ENCODE measurements at regions not wholly inside any gene's neighbourhood (a gene's known extent, or its start where the extent isn't known, plus 50 kb on each side); places are given as distances from the start of the nearest gene placed in this dataset.

DNA sequence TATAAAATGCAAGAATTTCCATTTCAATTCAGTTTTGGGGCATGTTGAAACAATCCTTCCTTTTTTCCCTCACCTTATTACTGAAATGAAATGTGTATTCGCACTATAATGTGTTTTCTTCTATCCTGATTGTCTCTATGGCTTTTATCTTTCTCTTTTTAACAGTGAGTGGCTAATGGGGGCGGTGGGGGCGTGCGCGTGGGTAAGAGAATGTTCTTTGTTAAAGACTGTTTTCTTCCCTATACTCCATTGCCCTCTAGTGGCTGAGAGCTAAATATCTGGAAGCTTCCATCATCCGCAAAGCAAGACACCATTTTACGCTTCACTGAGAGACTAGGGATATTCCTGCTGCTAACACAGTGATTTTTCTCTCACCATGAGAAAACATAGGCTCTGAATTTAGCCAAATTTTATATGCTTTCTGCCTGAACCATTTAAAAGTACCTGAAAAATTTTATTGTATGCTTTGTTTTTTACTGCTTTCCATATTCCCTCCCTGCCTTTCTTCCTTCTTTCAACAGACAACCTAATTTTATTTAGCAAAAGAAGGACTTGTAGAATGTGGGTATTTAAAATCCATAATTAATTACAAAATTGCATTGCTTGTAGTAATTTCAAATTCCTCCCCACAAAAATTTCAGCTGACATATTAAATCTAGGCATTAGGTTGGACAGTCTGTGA lies 194.0 kb downstream of the GASK1B start:
- peak overlapping the region; percentile 41; the same call in 1 of the 2 replicates for H3K4me3 ChIP-seq (ENCODE audit: low read depth, low read length)
- H3K27me3 ChIP-seq (ENCODE audit: insufficient read depth, low read length): 0 out of 2 replicates have a peak, but pooled peaks cover 9% of the 10 kb centered on the region
- H2AFZ ChIP-seq (ENCODE audit: low read length, unreplicated experiment): no peak overlapping the region

DNA sequence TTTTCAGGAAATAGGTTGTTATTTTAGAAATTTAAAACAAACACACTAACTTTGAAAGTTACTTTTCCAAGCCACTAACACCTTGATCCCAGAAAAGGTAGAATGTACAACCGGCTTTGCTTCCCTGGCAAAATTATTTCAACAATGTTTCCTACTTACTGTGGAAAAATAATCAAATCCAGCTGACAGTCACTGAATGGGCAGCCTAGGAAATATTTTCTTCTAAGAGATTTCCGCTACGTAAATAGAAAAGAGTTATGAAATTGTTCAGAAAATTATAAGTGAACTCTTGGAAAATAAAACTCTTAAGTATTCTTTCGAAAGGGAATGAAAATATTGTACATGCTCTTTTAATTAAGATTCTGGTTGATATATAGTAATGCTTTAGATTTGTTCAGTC lies 195.7 kb downstream of the GASK1B start:
- no peaks in the 10 kb centered on the region for H3K79me2 ChIP-seq (ENCODE audit: control insufficient read depth, insufficient read depth, low read length, unreplicated experiment)
- 0 out of 2 replicates have a peak, but pooled peaks cover 9% of the 10 kb centered on the region for H3K27me3 ChIP-seq (ENCODE audit: insufficient read depth, low read length)
- H3K27ac ChIP-seq (ENCODE audit: low read depth, low read length): no peak overlapping the region
- H3K36me3 ChIP-seq (ENCODE audit: insufficient read depth, low read length): no peaks in the 10 kb centered on the region
- no peak overlapping the region for H2AFZ ChIP-seq (ENCODE audit: low read length, unreplicated experiment)
- no peaks in the 10 kb centered on the region for H3K4me1 ChIP-seq (ENCODE audit: control insufficient read depth, insufficient read depth, low read length, unreplicated experiment)
- H3K4me3 ChIP-seq (ENCODE audit: low read depth, low read length): no peak overlapping the region

More for the DNA sequence above, 194.0 kb downstream of the GASK1B start:
- Histone ChIP-seq H3K27ac (ENCODE audit: low read depth, low read length) (no peak overlapping the region), H3K79me2 (ENCODE audit: control insufficient read depth, insufficient read depth, low read length, unreplicated experiment) (no peaks in the 10 kb centered on the region), H3K36me3 (ENCODE audit: insufficient read depth, low read length) (no peaks in the 10 kb centered on the region), H3K4me1 (ENCODE audit: control insufficient read depth, insufficient read depth, low read length, unreplicated experiment) (no peaks in the 10 kb centered on the region)

DNA sequence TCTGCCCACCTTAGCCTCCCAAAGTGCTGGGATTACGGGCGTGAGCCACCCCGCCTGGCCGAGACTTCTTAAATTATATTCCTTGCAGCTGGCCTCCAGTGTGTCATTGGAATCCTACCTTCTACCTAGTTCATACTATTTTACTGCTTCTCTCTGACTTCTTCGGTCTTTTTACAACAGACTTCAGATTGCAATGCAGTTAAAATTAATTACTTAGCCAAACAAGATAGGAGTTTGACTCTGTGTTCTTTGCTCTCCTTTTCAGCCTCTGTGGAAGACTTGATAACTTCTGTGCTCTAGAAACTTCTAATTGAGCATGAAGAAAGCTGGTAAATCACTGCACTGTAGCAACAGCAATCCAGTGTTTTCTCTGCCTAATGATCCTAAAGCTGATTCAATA lies 199.5 kb downstream of the GASK1B start:
- H3K4me1 ChIP-seq (ENCODE audit: control insufficient read depth, insufficient read depth, low read length, unreplicated experiment): no peaks in the 10 kb centered on the region
- no peak overlapping the region for H3K4me3 ChIP-seq (ENCODE audit: low read depth, low read length)
- no peaks in the 10 kb centered on the region for H3K36me3 ChIP-seq (ENCODE audit: insufficient read depth, low read length)
- H3K27ac ChIP-seq (ENCODE audit: low read depth, low read length): no peak overlapping the region
- H2AFZ ChIP-seq (ENCODE audit: low read length, unreplicated experiment): no peak overlapping the region
- 0 out of 2 replicates have a peak, but pooled peaks cover 9% of the 10 kb centered on the region for H3K27me3 ChIP-seq (ENCODE audit: insufficient read depth, low read length)
- no peaks in the 10 kb centered on the region for H3K79me2 ChIP-seq (ENCODE audit: control insufficient read depth, insufficient read depth, low read length, unreplicated experiment)

- Histone ChIP-seq H3K36me3 (ENCODE audit: insufficient read depth, low read length) (no peaks in the 10 kb centered on the region), H3K4me1 (ENCODE audit: control insufficient read depth, insufficient read depth, low read length, unreplicated experiment) (peaks cover 4% of the 10 kb centered on the region), H3K27me3 (ENCODE audit: insufficient read depth, low read length) (0 out of 2 replicates have a peak, but pooled peaks cover 3% of the 10 kb centered on the region), H2AFZ (ENCODE audit: low read length, unreplicated experiment) (no peak overlapping the region), H3K27ac (ENCODE audit: low read depth, low read length) (no peak overlapping the region), H3K79me2 (ENCODE audit: control insufficient read depth, insufficient read depth, low read length, unreplicated experiment) (no peaks in the 10 kb centered on the region), H3K4me3 (ENCODE audit: low read depth, low read length) (no peak overlapping the region)
Measured at GRCh38 chr4:157964463-157964862, 208.4 kb downstream of the GASK1B start.

DNA sequence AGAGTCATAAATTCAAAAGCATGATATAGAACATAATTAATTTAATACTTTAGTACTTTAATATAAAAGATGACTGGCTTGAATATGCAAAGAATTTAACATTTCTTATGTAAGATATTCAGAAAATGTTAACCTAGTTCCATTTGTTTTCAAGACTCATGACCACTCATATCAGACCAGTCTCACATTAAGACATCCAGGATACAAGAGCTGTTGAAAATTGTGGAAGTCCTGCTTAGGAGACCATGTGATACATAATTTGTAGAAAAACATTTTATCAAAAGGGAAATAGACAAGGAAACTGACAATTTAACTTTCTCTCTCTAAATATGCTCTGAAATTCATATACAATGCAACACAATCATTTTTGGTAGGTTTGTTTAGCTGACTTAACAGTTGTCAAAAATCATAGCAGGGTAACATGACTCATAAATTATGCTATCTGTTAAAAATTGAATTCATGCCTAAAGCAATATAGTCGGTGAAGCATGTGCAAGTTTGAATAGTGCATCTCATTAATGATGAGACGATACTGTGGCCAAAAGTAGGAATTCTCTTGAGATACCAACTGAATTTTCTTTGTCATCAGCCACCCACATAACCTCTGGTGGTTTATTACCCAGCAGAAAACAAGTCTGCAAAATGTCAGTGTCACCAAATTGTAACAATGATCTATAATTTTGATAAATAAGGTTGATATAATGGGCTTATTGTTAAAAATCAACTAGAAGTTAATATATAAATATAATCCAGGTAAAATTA lies 211.4 kb downstream of the GASK1B start:
- Histone ChIP-seq H2AFZ (ENCODE audit: low read length, unreplicated experiment) (no peak overlapping the region), H3K79me2 (ENCODE audit: control insufficient read depth, insufficient read depth, low read length, unreplicated experiment) (no peaks in the 10 kb centered on the region), H3K36me3 (ENCODE audit: insufficient read depth, low read length) (no peaks in the 10 kb centered on the region), H3K27me3 (ENCODE audit: insufficient read depth, low read length) (0 out of 2 replicates have a peak, but pooled peaks cover 3% of the 10 kb centered on the region), H3K4me3 (ENCODE audit: low read depth, low read length) (no peak overlapping the region), H3K4me1 (ENCODE audit: control insufficient read depth, insufficient read depth, low read length, unreplicated experiment) (peaks cover 4% of the 10 kb centered on the region), H3K27ac (ENCODE audit: low read depth, low read length) (no peak overlapping the region)

- Histone ChIP-seq H2AFZ (ENCODE audit: low read length, unreplicated experiment) (no peak overlapping the region), H3K79me2 (ENCODE audit: control insufficient read depth, insufficient read depth, low read length, unreplicated experiment) (no peaks in the 10 kb centered on the region), H3K4me3 (ENCODE audit: low read depth, low read length) (no peak overlapping the region), H3K4me1 (ENCODE audit: control insufficient read depth, insufficient read depth, low read length, unreplicated experiment) (peaks cover 4% of the 10 kb centered on the region), H3K27me3 (ENCODE audit: insufficient read depth, low read length) (no peaks in the 10 kb centered on the region), H3K27ac (ENCODE audit: low read depth, low read length) (no peak overlapping the region), H3K36me3 (ENCODE audit: insufficient read depth, low read length) (no peaks in the 10 kb centered on the region)
Measured at GRCh38 chr4:157957905-157958304, 214.9 kb downstream of the GASK1B start.

- no peak overlapping the region for H3K4me3 ChIP-seq (ENCODE audit: low read depth, low read length)
- H3K79me2 ChIP-seq (ENCODE audit: control insufficient read depth, insufficient read depth, low read length, unreplicated experiment): no peaks in the 10 kb centered on the region
- no peak overlapping the region for H2AFZ ChIP-seq (ENCODE audit: low read length, unreplicated experiment)
- no peaks in the 10 kb centered on the region for H3K4me1 ChIP-seq (ENCODE audit: control insufficient read depth, insufficient read depth, low read length, unreplicated experiment)
- no peak overlapping the region for H3K27ac ChIP-seq (ENCODE audit: low read depth, low read length)
- H3K36me3 ChIP-seq (ENCODE audit: insufficient read depth, low read length): no peaks in the 10 kb centered on the region
- H3K27me3 ChIP-seq (ENCODE audit: insufficient read depth, low read length): peaks cover 7% of the 10 kb centered on the region; the same call in 1 of the 2 replicates
Measured at GRCh38 chr4:157942017-157942416, 230.8 kb downstream of the GASK1B start.

- Histone ChIP-seq H3K36me3 (ENCODE audit: insufficient read depth, low read length) (no peaks in the 10 kb centered on the region), H3K27me3 (ENCODE audit: insufficient read depth, low read length) (peaks cover 14% of the 10 kb centered on the region; the same call in 1 of the 2 replicates), H3K79me2 (ENCODE audit: control insufficient read depth, insufficient read depth, low read length, unreplicated experiment) (no peaks in the 10 kb centered on the region), H3K4me3 (ENCODE audit: low read depth, low read length) (0 out of 2 replicates have a peak overlapping the region, but pooled peaks have one; percentile 9), H2AFZ (ENCODE audit: low read length, unreplicated experiment) (no peak overlapping the region), H3K4me1 (ENCODE audit: control insufficient read depth, insufficient read depth, low read length, unreplicated experiment) (no peaks in the 10 kb centered on the region), H3K27ac (ENCODE audit: low read depth, low read length) (no peak overlapping the region)
Measured at GRCh38 chr4:157934151-157934550, 238.7 kb downstream of the GASK1B start.

- H3K27ac ChIP-seq (ENCODE audit: low read depth, low read length): no peak overlapping the region
- no peaks in the 10 kb centered on the region for H3K79me2 ChIP-seq (ENCODE audit: control insufficient read depth, insufficient read depth, low read length, unreplicated experiment)
- peaks cover 12% of the 10 kb centered on the region; the same call in 1 of the 2 replicates for H3K27me3 ChIP-seq (ENCODE audit: insufficient read depth, low read length)
- no peak overlapping the region for H2AFZ ChIP-seq (ENCODE audit: low read length, unreplicated experiment)
- no peak overlapping the region for H3K4me3 ChIP-seq (ENCODE audit: low read depth, low read length)
- no peaks in the 10 kb centered on the region for H3K36me3 ChIP-seq (ENCODE audit: insufficient read depth, low read length)
- H3K4me1 ChIP-seq (ENCODE audit: control insufficient read depth, insufficient read depth, low read length, unreplicated experiment): no peaks in the 10 kb centered on the region
Measured at GRCh38 chr4:157932936-157933335, 239.9 kb downstream of the GASK1B start.

DNA sequence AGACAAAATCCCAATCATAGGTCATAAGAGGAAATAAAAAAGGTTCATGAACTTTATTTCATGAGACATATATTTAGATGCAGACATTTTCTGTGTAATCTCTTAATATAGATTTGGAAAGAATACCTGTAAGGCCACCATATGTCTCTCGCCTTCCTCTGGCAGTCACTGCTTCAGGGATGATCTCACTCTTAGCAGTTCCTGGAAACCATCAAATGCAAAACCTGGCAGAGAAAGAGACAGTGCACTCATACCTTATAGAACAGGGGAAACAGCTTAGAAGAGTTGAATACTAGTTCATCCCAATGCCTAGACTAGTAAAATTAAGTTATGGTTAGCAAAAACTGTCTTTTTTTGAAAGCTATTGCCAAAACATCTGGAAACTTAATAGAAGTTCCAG lies 243.3 kb downstream of the GASK1B start:
- H3K27me3 ChIP-seq (ENCODE audit: insufficient read depth, low read length): peaks cover 12% of the 10 kb centered on the region; the same call in 1 of the 2 replicates
- no peak overlapping the region for H2AFZ ChIP-seq (ENCODE audit: low read length, unreplicated experiment)
- H3K36me3 ChIP-seq (ENCODE audit: insufficient read depth, low read length): no peaks in the 10 kb centered on the region
- no peak overlapping the region for H3K27ac ChIP-seq (ENCODE audit: low read depth, low read length)
- H3K4me1 ChIP-seq (ENCODE audit: control insufficient read depth, insufficient read depth, low read length, unreplicated experiment): no peaks in the 10 kb centered on the region
- no peak overlapping the region for H3K4me3 ChIP-seq (ENCODE audit: low read depth, low read length)
- no peaks in the 10 kb centered on the region for H3K79me2 ChIP-seq (ENCODE audit: control insufficient read depth, insufficient read depth, low read length, unreplicated experiment)

Data from ACC112 (cell line).